Fibroblast of lung (primary cell): ENCODE measurements at regions not wholly inside any gene's neighbourhood (a gene's known extent, or its start where the extent isn't known, plus 50 kb on each side); places are given as distances from the start of the nearest gene placed in this dataset.
"Not testable (repeated sequence)": the region's sequence is repeated elsewhere in the genome, so short reads cannot be mapped to it uniquely, and the experiment has no call there.

Experiments used
- DNase-seq, 2 donors: peaks; one replicate each; pipeline versions ENCODE4 v3.0.0 to v3.0.0-alpha.2; 2010; ENCODE audit warnings: low read depth in 2 of 2
- H2AFZ ChIP-seq: 2 replicates; pipeline ENCODE4 v1.5.1; 2012; ENCODE audit warnings: low read length, control low read depth, inconsistent platforms
- H3K27ac ChIP-seq: 2 replicates; pipeline ENCODE4 v1.5.1; 2011; ENCODE audit warnings: low read length, control low read depth; ENCODE audit not compliant: insufficient read depth
- H3K27me3 ChIP-seq: 2 replicates; pipeline ENCODE4 v1.5.1; 2011; ENCODE audit warnings: mild to moderate bottlenecking, low read length; ENCODE audit not compliant: control insufficient read depth, insufficient read depth
- H3K36me3 ChIP-seq: 2 replicates; pipeline ENCODE4 v1.5.1; 2011; ENCODE audit warnings: low read length; ENCODE audit not compliant: control insufficient read depth, insufficient read depth
- H3K4me1 ChIP-seq: 2 replicates; pipeline ENCODE4 v1.5.1; 2011; ENCODE audit warnings: low read length; ENCODE audit not compliant: control insufficient read depth, insufficient read depth; ENCODE audit errors: extremely low read depth
- H3K4me2 ChIP-seq: 2 replicates; pipeline ENCODE4 v1.5.1; 2011; ENCODE audit warnings: low read length, control low read depth; ENCODE audit not compliant: insufficient read depth; ENCODE audit errors: extremely low read depth
- H3K4me3 ChIP-seq, 4 experiments: fragments of 200-600 bp in 1 of 4; sonication (generic) in 1 of 4; replicated peaks in 1 of 4; 2 replicates each; pipeline ENCODE4 v1.5.1; 2011 to 2016; ENCODE audit warnings: low read length in 4 of 4, low read depth in 3 of 4, mild to moderate bottlenecking in 3 of 4, control low read depth in 2 of 4, inconsistent platforms in 1 of 4, mixed read lengths in 1 of 4; ENCODE audit not compliant: insufficient read depth in 1 of 4; ENCODE audit errors: control extremely low read depth in 1 of 4
- H3K79me2 ChIP-seq: 2 replicates; pipeline ENCODE4 v1.5.1; 2012; ENCODE audit warnings: mild to moderate bottlenecking, low read length, inconsistent platforms; ENCODE audit not compliant: control insufficient read depth, insufficient read depth
- H3K9ac ChIP-seq: 2 replicates; pipeline ENCODE4 v1.5.1; 2011; ENCODE audit warnings: mild to moderate bottlenecking, low read length, control low read depth; ENCODE audit not compliant: insufficient read depth
- H3K9me3 ChIP-seq: 2 replicates; pipeline ENCODE4 v1.5.1; 2012; ENCODE audit warnings: low read depth, low read length; ENCODE audit not compliant: control insufficient read depth, insufficient read depth
- H4K20me1 ChIP-seq: 2 replicates; pipeline ENCODE4 v1.5.1; 2011; ENCODE audit warnings: low read length; ENCODE audit not compliant: control insufficient read depth, insufficient read depth; ENCODE audit errors: extremely low read depth
- EZH2 ChIP-seq: IDR thresholded peaks from 2 replicates; pipeline ENCODE4 v1.5.1; 2012; ENCODE audit warnings: low read length, control low read depth, mild to moderate bottlenecking; ENCODE audit errors: missing control alignments
- TF ChIP-seq, protein P1 (sequence below), 2 donors: IDR thresholded peaks in 1 of 2; conservative IDR thresholded peaks in 1 of 2; 1 replicate in 1 of 2; 2 replicates in 1 of 2; pipeline ENCODE4 v1.5.1; 2011 to 2012; ENCODE audit warnings: low read length in 2 of 2, control low read depth in 1 of 2, inconsistent platforms in 1 of 2, low read depth in 1 of 2, mild to moderate bottlenecking in 1 of 2

DNA sequence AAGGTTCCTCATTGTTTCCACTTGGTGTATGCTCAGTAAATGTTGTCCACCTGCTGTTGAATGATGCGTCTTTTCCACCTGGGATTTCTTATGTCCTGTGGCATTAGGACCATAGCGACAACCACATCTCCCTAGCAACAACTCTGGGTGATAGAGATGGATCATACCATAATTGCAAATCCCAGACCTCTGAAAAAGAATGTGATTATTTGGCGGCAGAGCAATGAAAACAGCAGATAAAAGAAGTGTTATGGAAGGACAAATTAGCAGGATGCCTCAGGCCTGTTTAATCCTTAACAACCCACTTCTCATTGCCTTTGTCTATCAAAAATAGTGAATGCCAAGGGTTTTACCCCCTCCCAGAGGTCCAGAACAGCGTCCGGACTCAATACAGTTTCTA is 278.9 kb downstream of the TSN start:
- Histone ChIP-seq H3K27me3 (no peaks in the 10 kb centered on the region), H2AFZ (no peak overlapping the region), H3K4me2 (no peak overlapping the region), H3K9me3 (no peaks in the 10 kb centered on the region), H3K4me3 (no peak overlapping the region), H3K36me3 (no peaks in the 10 kb centered on the region), H4K20me1 (no peaks in the 10 kb centered on the region), H3K27ac (no peak overlapping the region), H3K4me1 (peaks cover 1% of the 10 kb centered on the region), H3K9ac (no peak overlapping the region), H3K79me2 (no peaks in the 10 kb centered on the region)
- no peak for DNase-seq
- TF ChIP-seq, protein P1, sequence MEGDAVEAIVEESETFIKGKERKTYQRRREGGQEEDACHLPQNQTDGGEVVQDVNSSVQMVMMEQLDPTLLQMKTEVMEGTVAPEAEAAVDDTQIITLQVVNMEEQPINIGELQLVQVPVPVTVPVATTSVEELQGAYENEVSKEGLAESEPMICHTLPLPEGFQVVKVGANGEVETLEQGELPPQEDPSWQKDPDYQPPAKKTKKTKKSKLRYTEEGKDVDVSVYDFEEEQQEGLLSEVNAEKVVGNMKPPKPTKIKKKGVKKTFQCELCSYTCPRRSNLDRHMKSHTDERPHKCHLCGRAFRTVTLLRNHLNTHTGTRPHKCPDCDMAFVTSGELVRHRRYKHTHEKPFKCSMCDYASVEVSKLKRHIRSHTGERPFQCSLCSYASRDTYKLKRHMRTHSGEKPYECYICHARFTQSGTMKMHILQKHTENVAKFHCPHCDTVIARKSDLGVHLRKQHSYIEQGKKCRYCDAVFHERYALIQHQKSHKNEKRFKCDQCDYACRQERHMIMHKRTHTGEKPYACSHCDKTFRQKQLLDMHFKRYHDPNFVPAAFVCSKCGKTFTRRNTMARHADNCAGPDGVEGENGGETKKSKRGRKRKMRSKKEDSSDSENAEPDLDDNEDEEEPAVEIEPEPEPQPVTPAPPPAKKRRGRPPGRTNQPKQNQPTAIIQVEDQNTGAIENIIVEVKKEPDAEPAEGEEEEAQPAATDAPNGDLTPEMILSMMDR (conservative IDR thresholded peaks at IDR 0.05 in 1 of 2, IDR thresholded peaks at IDR 0.05 in 1 of 2; ENCODE audit: low read depth in 1 of 2, low read length in 2 of 2) = no peak
- TF ChIP-seq EZH2 = no peak

DNA sequence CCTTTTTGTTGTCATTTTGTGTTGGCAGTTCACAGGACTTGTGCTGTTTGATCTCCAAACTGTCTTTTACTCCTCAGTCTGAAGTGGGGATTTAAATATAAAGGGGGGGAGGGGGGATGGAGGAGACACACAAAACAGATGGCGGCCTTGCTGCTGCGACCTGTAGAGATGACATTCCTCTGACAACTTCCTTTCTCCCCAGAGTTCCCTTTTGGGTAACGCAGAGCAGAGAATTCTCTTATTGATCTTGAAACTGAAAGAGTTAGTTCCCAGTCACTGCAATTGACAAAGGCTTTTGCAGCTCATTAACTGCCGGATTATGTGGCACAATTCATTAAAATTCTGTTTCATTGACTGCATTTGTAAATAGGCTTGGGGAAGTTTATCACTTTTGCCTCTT is 279.3 kb downstream of the TSN start:
- no peaks in the 10 kb centered on the region for H3K79me2 ChIP-seq
- H2AFZ ChIP-seq = no peak overlapping the region
- no peak for DNase-seq
- H4K20me1 ChIP-seq = no peaks in the 10 kb centered on the region
- TF ChIP-seq, protein P1 (conservative IDR thresholded peaks at IDR 0.05 in 1 of 2, IDR thresholded peaks at IDR 0.05 in 1 of 2; ENCODE audit: low read depth in 1 of 2, low read length in 2 of 2) = no peak
- TF ChIP-seq EZH2 = no peak
- H3K4me3 ChIP-seq = no peak overlapping the region
- no peak overlapping the region for H3K27ac ChIP-seq
- H3K9me3 ChIP-seq = no peaks in the 10 kb centered on the region
- no peaks in the 10 kb centered on the region for H3K27me3 ChIP-seq
- no peak overlapping the region for H3K9ac ChIP-seq
- no peaks in the 10 kb centered on the region for H3K4me1 ChIP-seq
- H3K4me2 ChIP-seq = no peak overlapping the region
- H3K36me3 ChIP-seq = no peaks in the 10 kb centered on the region

GRCh38 chr2:122038816-122039215 is 283.4 kb downstream of the TSN start:
- H3K9me3 ChIP-seq, H3K36me3 ChIP-seq, H3K79me2 ChIP-seq, H3K27ac ChIP-seq, H3K4me1 ChIP-seq, H3K9ac ChIP-seq, H3K4me3 ChIP-seq, H2AFZ ChIP-seq, H4K20me1 ChIP-seq, H3K4me2 ChIP-seq, DNase-seq, H3K27me3 ChIP-seq: not testable (repeated sequence)

GRCh38 chr2:122041455-122041854 is 286.0 kb downstream of the TSN start:
- TF ChIP-seq EZH2 = no peak
- TF ChIP-seq, protein P1 (conservative IDR thresholded peaks at IDR 0.05 in 1 of 2, IDR thresholded peaks at IDR 0.05 in 1 of 2; ENCODE audit: low read depth in 1 of 2, low read length in 2 of 2) = no peak

DNA sequence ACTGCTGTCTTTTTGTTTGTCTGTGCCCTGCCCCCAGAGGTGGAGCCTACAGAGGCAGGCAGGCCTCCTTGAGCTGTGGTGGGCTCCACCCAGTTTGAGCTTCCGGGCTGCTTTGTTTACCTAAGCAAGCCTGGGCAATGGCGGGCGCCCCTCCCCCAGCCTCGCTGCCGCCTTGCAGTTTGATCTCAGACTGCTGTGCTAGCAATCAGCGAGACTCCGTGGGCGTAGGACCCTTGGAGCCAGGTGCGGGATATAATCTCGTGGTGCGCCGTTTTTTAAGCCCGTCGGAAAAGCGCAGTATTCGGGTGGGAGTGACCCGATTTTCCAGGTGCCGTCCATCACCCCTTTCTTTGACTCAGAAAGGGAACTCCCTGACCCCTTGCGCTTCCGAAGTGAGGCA is 296.2 kb downstream of the TSN start:
- H2AFZ ChIP-seq, H3K36me3 ChIP-seq, H3K4me1 ChIP-seq, H4K20me1 ChIP-seq, DNase-seq, H3K27ac ChIP-seq, H3K27me3 ChIP-seq, H3K79me2 ChIP-seq, H3K4me2 ChIP-seq, H3K9me3 ChIP-seq, H3K4me3 ChIP-seq, H3K9ac ChIP-seq: not testable (repeated sequence)

More at GRCh38 chr2:122041455-122041854, 286.0 kb downstream of the TSN start:
- DNase-seq = no peak
- Histone ChIP-seq H3K79me2 (no peaks in the 10 kb centered on the region), H3K4me3 (no peak overlapping the region), H3K27me3 (no peaks in the 10 kb centered on the region), H3K4me1 (no peaks in the 10 kb centered on the region), H3K9me3 (no peaks in the 10 kb centered on the region), H3K27ac (no peak overlapping the region), H2AFZ (no peak overlapping the region), H3K4me2 (no peak overlapping the region), H3K9ac (no peak overlapping the region), H3K36me3 (no peaks in the 10 kb centered on the region), H4K20me1 (no peaks in the 10 kb centered on the region)
